ENCODE measurements at regions not wholly inside any gene's neighbourhood (a gene's known extent, or its start where the extent isn't known, plus 50 kb on each side); places are given as distances from the start of the nearest gene placed in this dataset.

DNA sequence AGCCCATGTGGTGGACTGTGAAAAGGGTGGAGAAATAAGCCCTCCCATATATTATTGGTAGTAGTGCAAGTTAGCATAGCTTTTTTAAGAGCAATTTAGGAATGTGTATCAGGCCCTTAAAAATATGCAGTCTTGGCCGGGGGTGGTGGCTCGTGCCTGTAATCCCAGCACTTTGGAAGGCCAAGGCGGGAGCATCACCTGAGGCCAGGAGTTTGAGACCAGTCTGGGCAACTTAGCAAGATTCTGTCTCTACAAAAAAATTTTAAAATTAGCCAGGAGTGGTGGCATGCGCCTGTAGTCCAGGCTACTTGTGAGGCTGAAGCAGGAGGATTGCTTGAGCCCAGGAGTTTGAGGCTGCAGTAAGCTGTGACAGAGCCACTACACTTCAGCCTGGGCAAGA is 64.2 kb upstream of the BCAT1 start:
- Histone ChIP-seq H2BK5ac (ENCODE audit: low read length) (no peak overlapping the region), H4K8ac (ENCODE audit: low read depth, low read length) (no peak overlapping the region), H2BK120ac (ENCODE audit: low read depth, low read length) (no peak overlapping the region), H2BK15ac (ENCODE audit: low read length) (no peak overlapping the region), H3K14ac (ENCODE audit: low read length) (no peak overlapping the region), H3K79me1 (ENCODE audit: low read depth, low read length) (no peaks in the 10 kb centered on the region), H3K36me3 (replicated peaks in 1 of 2; ENCODE audit: control insufficient read depth in 2 of 2, insufficient read depth in 2 of 2, low read length in 2 of 2) (no peaks in the 10 kb centered on the region), H2AFZ (ENCODE audit: low read length) (no peak overlapping the region), H3K4me3 (ENCODE audit: low read length in 2 of 2) (no peak overlapping the region), H3K4me2 (ENCODE audit: insufficient read depth, low read length, poor library complexity, severe bottlenecking) (no peak overlapping the region), H3K4ac (ENCODE audit: low read length) (no peak overlapping the region), H3K27ac (replicated peaks; ENCODE audit: low read length) (no peak overlapping the region), H4K91ac (ENCODE audit: low read depth, low read length, poor library complexity) (no peak overlapping the region), H3K4me1 (ENCODE audit: control insufficient read depth in 2 of 2, insufficient read depth in 1 of 2, low read depth in 1 of 2, low read length in 2 of 2) (no peaks in the 10 kb centered on the region), H3K9me3 (replicated peaks in 1 of 2; ENCODE audit: control insufficient read depth in 2 of 2, insufficient read depth in 1 of 2, low read depth in 1 of 2, low read length in 2 of 2) (no peaks in the 10 kb centered on the region), H3K9ac (ENCODE audit: low read depth, low read length, poor library complexity) (no peak overlapping the region), H2AK5ac (ENCODE audit: low read depth, low read length) (no peak overlapping the region), H3K23ac (ENCODE audit: low read depth, low read length, poor library complexity) (no peak overlapping the region), H3K18ac (ENCODE audit: low read length) (no peak overlapping the region), H2BK12ac (ENCODE audit: low read length) (no peak overlapping the region), H3K27me3 (ENCODE audit: control insufficient read depth in 3 of 3, insufficient read depth in 3 of 3, low read depth in 1 of 3, low read length in 3 of 3) (no peaks in the 10 kb centered on the region)
- DNase-seq (ENCODE audit: low spot score): no peak
- WGBS, 2 donors (ENCODE audit: extremely low coverage in 2 of 2, insufficient read length in 2 of 2, insufficient replicate concordance in 1 of 2): no CpG with 5 or more reads among the region's 4 CpGs

GRCh38 chr12:25009496-25010092 is 60.7 kb upstream of the BCAT1 start:
- WGBS, 2 donors (ENCODE audit: extremely low coverage in 2 of 2, insufficient read length in 2 of 2, insufficient replicate concordance in 1 of 2): no CpG with 5 or more reads among the region's 2 CpGs

DNA sequence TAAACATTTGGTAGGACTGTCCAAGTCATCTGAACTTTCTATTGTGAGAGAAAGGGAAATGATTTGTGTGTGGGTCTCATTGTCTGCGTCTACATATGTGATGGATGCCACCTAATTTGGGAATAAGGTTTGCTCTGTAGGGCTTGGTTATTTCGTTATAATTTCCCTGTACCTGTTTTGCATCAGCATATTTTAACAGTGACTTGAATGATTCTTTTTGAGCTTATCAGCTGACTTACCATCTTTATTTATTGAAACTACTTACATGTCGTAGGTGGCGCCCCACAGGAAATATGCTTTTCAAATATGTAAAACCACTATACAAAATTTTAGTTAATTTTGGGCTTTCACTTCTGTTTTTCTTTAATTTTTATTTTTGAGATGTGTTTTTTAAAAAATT is 56.5 kb upstream of the BCAT1 start:
- Histone ChIP-seq H2BK120ac (ENCODE audit: low read depth, low read length) (no peak overlapping the region), H2BK12ac (ENCODE audit: low read length) (no peak overlapping the region), H4K8ac (ENCODE audit: low read depth, low read length) (no peak overlapping the region), H3K9me3 (replicated peaks in 1 of 2; ENCODE audit: control insufficient read depth in 2 of 2, insufficient read depth in 1 of 2, low read depth in 1 of 2, low read length in 2 of 2) (no peaks in the 10 kb centered on the region), H2BK15ac (ENCODE audit: low read length) (no peak overlapping the region), H3K14ac (ENCODE audit: low read length) (no peak overlapping the region), H2AK5ac (ENCODE audit: low read depth, low read length) (no peak overlapping the region), H3K27me3 (ENCODE audit: control insufficient read depth in 3 of 3, insufficient read depth in 3 of 3, low read depth in 1 of 3, low read length in 3 of 3) (peaks cover 0 to 8% (median 0%) of the 10 kb centered on the region in 3 experiments), H3K18ac (ENCODE audit: low read length) (no peak overlapping the region), H3K4me3 (ENCODE audit: low read length in 2 of 2) (no peak overlapping the region), H3K4me2 (ENCODE audit: insufficient read depth, low read length, poor library complexity, severe bottlenecking) (no peak overlapping the region), H3K4ac (ENCODE audit: low read length) (no peak overlapping the region), H3K36me3 (replicated peaks in 1 of 2; ENCODE audit: control insufficient read depth in 2 of 2, insufficient read depth in 2 of 2, low read length in 2 of 2) (no peaks in the 10 kb centered on the region), H2AFZ (ENCODE audit: low read length) (no peak overlapping the region), H3K4me1 (ENCODE audit: control insufficient read depth in 2 of 2, insufficient read depth in 1 of 2, low read depth in 1 of 2, low read length in 2 of 2) (no peaks in the 10 kb centered on the region), H2BK5ac (ENCODE audit: low read length) (no peak overlapping the region), H3K27ac (replicated peaks; ENCODE audit: low read length) (no peak overlapping the region), H3K9ac (ENCODE audit: low read depth, low read length, poor library complexity) (no peak overlapping the region), H4K91ac (ENCODE audit: low read depth, low read length, poor library complexity) (no peak overlapping the region), H3K23ac (ENCODE audit: low read depth, low read length, poor library complexity) (no peak overlapping the region), H3K79me1 (ENCODE audit: low read depth, low read length) (no peaks in the 10 kb centered on the region)
- no peak for DNase-seq (ENCODE audit: low spot score)
- WGBS, 2 donors (ENCODE audit: extremely low coverage in 2 of 2, insufficient read length in 2 of 2, insufficient replicate concordance in 1 of 2): no CpG with 5 or more reads among the region's 4 CpGs

More at GRCh38 chr12:25009496-25010092, 60.7 kb upstream of the BCAT1 start:
- Histone ChIP-seq H3K23ac (ENCODE audit: low read depth, low read length, poor library complexity) (no peak overlapping the region), H4K91ac (ENCODE audit: low read depth, low read length, poor library complexity) (no peak overlapping the region), H3K79me1 (ENCODE audit: low read depth, low read length) (no peaks in the 10 kb centered on the region), H3K36me3 (replicated peaks in 1 of 2; ENCODE audit: control insufficient read depth in 2 of 2, insufficient read depth in 2 of 2, low read length in 2 of 2) (no peaks in the 10 kb centered on the region), H3K4ac (ENCODE audit: low read length) (no peak overlapping the region), H2BK12ac (ENCODE audit: low read length) (no peak overlapping the region), H4K8ac (ENCODE audit: low read depth, low read length) (no peak overlapping the region), H2AFZ (ENCODE audit: low read length) (no peak overlapping the region), H3K9me3 (replicated peaks in 1 of 2; ENCODE audit: control insufficient read depth in 2 of 2, insufficient read depth in 1 of 2, low read depth in 1 of 2, low read length in 2 of 2) (no peaks in the 10 kb centered on the region), H2AK5ac (ENCODE audit: low read depth, low read length) (no peak overlapping the region), H3K18ac (ENCODE audit: low read length) (no peak overlapping the region), H2BK15ac (ENCODE audit: low read length) (no peak overlapping the region), H3K27me3 (ENCODE audit: control insufficient read depth in 3 of 3, insufficient read depth in 3 of 3, low read depth in 1 of 3, low read length in 3 of 3) (peaks cover 0 to 3% (median 0%) of the 10 kb centered on the region in 3 experiments), H2BK120ac (ENCODE audit: low read depth, low read length) (no peak overlapping the region), H3K14ac (ENCODE audit: low read length) (no peak overlapping the region), H3K4me2 (ENCODE audit: insufficient read depth, low read length, poor library complexity, severe bottlenecking) (no peak overlapping the region), H3K9ac (ENCODE audit: low read depth, low read length, poor library complexity) (no peak overlapping the region), H3K4me1 (ENCODE audit: control insufficient read depth in 2 of 2, insufficient read depth in 1 of 2, low read depth in 1 of 2, low read length in 2 of 2) (no peaks in the 10 kb centered on the region), H3K27ac (replicated peaks; ENCODE audit: low read length) (no peak overlapping the region), H2BK5ac (ENCODE audit: low read length) (no peak overlapping the region), H3K4me3 (ENCODE audit: low read length in 2 of 2) (no peak overlapping the region)
- no peak for DNase-seq (ENCODE audit: low spot score)

- no peak overlapping the region for H2AK5ac ChIP-seq (ENCODE audit: low read depth, low read length)
- H3K79me1 ChIP-seq (ENCODE audit: low read depth, low read length): no peaks in the 10 kb centered on the region
- no peak overlapping the region for H3K27ac ChIP-seq (replicated peaks; ENCODE audit: low read length)
- H3K4me2 ChIP-seq (ENCODE audit: insufficient read depth, low read length, poor library complexity, severe bottlenecking): no peak overlapping the region
- no peak overlapping the region for H2BK5ac ChIP-seq (ENCODE audit: low read length)
- H3K9me3 ChIP-seq (replicated peaks in 1 of 2; ENCODE audit: control insufficient read depth in 2 of 2, insufficient read depth in 1 of 2, low read depth in 1 of 2, low read length in 2 of 2): no peaks in the 10 kb centered on the region
- no peak overlapping the region for H4K8ac ChIP-seq (ENCODE audit: low read depth, low read length)
- H2BK15ac ChIP-seq (ENCODE audit: low read length): no peak overlapping the region
- H2BK120ac ChIP-seq (ENCODE audit: low read depth, low read length): no peak overlapping the region
- H2BK12ac ChIP-seq (ENCODE audit: low read length): no peak overlapping the region
- no peak overlapping the region for H2AFZ ChIP-seq (ENCODE audit: low read length)
- no peak overlapping the region for H3K4me3 ChIP-seq (ENCODE audit: low read length in 2 of 2)
- no CpG with 5 or more reads among the region's 7 CpGs for WGBS, 2 donors (ENCODE audit: extremely low coverage in 2 of 2, insufficient read length in 2 of 2, insufficient replicate concordance in 1 of 2)
- no peaks in the 10 kb centered on the region for H3K4me1 ChIP-seq (ENCODE audit: control insufficient read depth in 2 of 2, insufficient read depth in 1 of 2, low read depth in 1 of 2, low read length in 2 of 2)
- no peak overlapping the region for H3K14ac ChIP-seq (ENCODE audit: low read length)
- no peak for DNase-seq (ENCODE audit: low spot score)
- H4K91ac ChIP-seq (ENCODE audit: low read depth, low read length, poor library complexity): no peak overlapping the region
- no peak overlapping the region for H3K4ac ChIP-seq (ENCODE audit: low read length)
- H3K9ac ChIP-seq (ENCODE audit: low read depth, low read length, poor library complexity): no peak overlapping the region
- H3K23ac ChIP-seq (ENCODE audit: low read depth, low read length, poor library complexity): no peak overlapping the region
- H3K27me3 ChIP-seq (ENCODE audit: control insufficient read depth in 3 of 3, insufficient read depth in 3 of 3, low read depth in 1 of 3, low read length in 3 of 3): peaks cover 0 to 8% (median 0%) of the 10 kb centered on the region in 3 experiments
- H3K36me3 ChIP-seq (replicated peaks in 1 of 2; ENCODE audit: control insufficient read depth in 2 of 2, insufficient read depth in 2 of 2, low read length in 2 of 2): no peaks in the 10 kb centered on the region
- H3K18ac ChIP-seq (ENCODE audit: low read length): no peak overlapping the region
Observed at GRCh38 chr12:25004447-25004846, 55.5 kb upstream of the BCAT1 start.

Measured in neuronal stem cell (in vitro differentiated cells).